SK-N-SH (cell line): ENCODE measurements at regions not wholly inside any gene's neighbourhood (a gene's known extent, or its start where the extent isn't known, plus 50 kb on each side); places are given as distances from the start of the nearest gene placed in this dataset.
A peak's percentile ranks its signal among the peaks of the same experiment; 100 is the strongest.

Experiments
- CTCF ChIA-PET: fragments of 300-600, 350-600 bp; formaldehyde crosslinking; extraction: SDS; loops from one replicate; lab custom pipeline; 2021; lab: Yijun Ruan, JAX
- POLR2A ChIA-PET: fragments of 350-600 bp; sonication (Branson Sonifier 250); formaldehyde crosslinking; extraction: SDS; loops from one replicate; lab custom pipeline; 2020; ENCODE audit warnings: antibody characterized with exemption, inconsistent platforms; lab: Yijun Ruan, JAX
- DNase-seq: peaks from one replicate; pipeline ENCODE4 v3.0.0; 2012
- H2AFZ ChIP-seq: fragments of 200-600 bp; sonication (generic); 2 replicates; pipeline ENCODE4 v1.8.1; 2016; ENCODE audit warnings: antibody characterized with exemption, mild to moderate bottlenecking, low read depth
- H3F3A ChIP-seq: fragments of 200-600 bp; sonication (generic); replicated peaks from 2 replicates; pipeline ENCODE3; 2016; ENCODE audit warnings: antibody characterized with exemption, mild to moderate bottlenecking; ENCODE audit not compliant: insufficient read depth
- H3K27ac ChIP-seq, 2 experiments: fragments of 200-500 bp in 1 of 2; fragments of 200-600 bp in 1 of 2; sonication (Bioruptor generic) in 1 of 2; sonication (generic), shearing (Covaris generic) in 1 of 2; 2 replicates each; pipeline versions ENCODE4 v1.5.1 to v1.6.1; 2014 to 2016; ENCODE audit warnings: low read depth in 2 of 2, inconsistent platforms in 1 of 2, low read length in 1 of 2, mild to moderate bottlenecking in 1 of 2, mixed read lengths in 1 of 2
- H3K27me3 ChIP-seq: fragments of 200-600 bp; sonication (generic), shearing (Covaris generic); 2 replicates; pipeline ENCODE4 v1.6.1; 2016; ENCODE audit warnings: mixed run types; ENCODE audit not compliant: insufficient read depth
- H3K36me3 ChIP-seq, 2 experiments: fragments of 200-500 bp in 1 of 2; fragments of 200-600 bp in 1 of 2; sonication (Bioruptor generic) in 1 of 2; sonication (generic) in 1 of 2; replicated peaks in 1 of 2; 2 replicates each; pipeline versions ENCODE3 to v1.5.1; 2014 to 2016; ENCODE audit warnings: low read length in 1 of 2, mild to moderate bottlenecking in 1 of 2; ENCODE audit not compliant: insufficient read depth in 2 of 2, control insufficient read depth in 1 of 2
- H3K4me1 ChIP-seq, 2 experiments: fragments of 200-500 bp in 1 of 2; fragments of 200-600 bp in 1 of 2; sonication (Bioruptor generic) in 1 of 2; sonication (generic), shearing (Covaris generic) in 1 of 2; 2 replicates each; pipeline versions ENCODE4 v1.5.1 to v1.6.1; 2014 to 2016; ENCODE audit warnings: low read depth in 1 of 2, low read length in 1 of 2, mixed run types in 1 of 2; ENCODE audit not compliant: insufficient read depth in 2 of 2, control insufficient read depth in 1 of 2
- H3K4me2 ChIP-seq: fragments of 200-600 bp; sonication (generic), shearing (Covaris generic); 2 replicates; pipeline ENCODE4 v1.6.1; 2017; ENCODE audit warnings: mixed run types
- H3K4me3 ChIP-seq, 2 experiments: fragments of 200-500 bp in 1 of 2; fragments of 200-600 bp in 1 of 2; sonication (Bioruptor generic) in 1 of 2; sonication (generic), shearing (Covaris generic) in 1 of 2; 2 replicates each; pipeline versions ENCODE4 v1.5.1 to v1.8.1; 2014 to 2016; ENCODE audit warnings: low read depth in 2 of 2, inconsistent platforms in 1 of 2, low read length in 1 of 2, mild to moderate bottlenecking in 1 of 2, mixed read lengths in 1 of 2, moderate library complexity in 1 of 2
- H3K79me2 ChIP-seq: fragments of 200-600 bp; sonication (generic); 2 replicates; pipeline ENCODE4 v1.8.1; 2017; ENCODE audit warnings: mild to moderate bottlenecking; ENCODE audit not compliant: insufficient read depth
- H3K9ac ChIP-seq: fragments of 200-600 bp; sonication (generic); 2 replicates; pipeline ENCODE4 v1.6.1; 2017; ENCODE audit warnings: mixed run types
- H3K9me2 ChIP-seq: fragments of 200-600 bp; sonication (generic); 2 replicates; pipeline ENCODE4 v1.6.1; 2017; ENCODE audit warnings: mixed run types
- H3K9me3 ChIP-seq: fragments of 200-600 bp; sonication (generic); 2 replicates; pipeline ENCODE4 v1.6.1; 2017; ENCODE audit warnings: mixed run types, mild to moderate bottlenecking, moderate library complexity
- H4K20me1 ChIP-seq: fragments of 200-600 bp; sonication (generic); 2 replicates; pipeline ENCODE4 v1.6.1; 2017; ENCODE audit warnings: mild to moderate bottlenecking, mixed run types; ENCODE audit not compliant: insufficient read depth
- CHD2 ChIP-seq: fragments of 150-350 bp; IDR thresholded peaks from 2 replicates; pipeline ENCODE4 v1.6.1; 2018; ENCODE audit warnings: low read length; ENCODE audit not compliant: partially characterized antibody
- CTCF ChIP-seq: fragments of 200-600 bp; sonication (generic); IDR thresholded peaks from 2 replicates; pipeline ENCODE4 v1.6.1; 2017; ENCODE audit warnings: antibody characterized with exemption, mild to moderate bottlenecking, moderate library complexity
- FOSL2 ChIP-seq: IDR thresholded peaks from 2 replicates; pipeline ENCODE4 v1.4.0; 2012; ENCODE audit warnings: low read depth, mild to moderate bottlenecking, moderate library complexity, borderline replicate concordance
- FOXM1 ChIP-seq: IDR thresholded peaks from 2 replicates; pipeline ENCODE4 v1.4.0; 2012; ENCODE audit warnings: low read depth, mild to moderate bottlenecking
- GABPA ChIP-seq: IDR thresholded peaks from 2 replicates; pipeline ENCODE4 v1.4.0; 2012; ENCODE audit warnings: low read depth, mild to moderate bottlenecking
- GATA2 ChIP-seq: sonication (generic); formaldehyde crosslinking; IDR thresholded peaks from 2 replicates; pipeline ENCODE4 v1.5.0; 2020; ENCODE audit warnings: mild to moderate bottlenecking, missing genetic modification reagents
- JUND ChIP-seq: IDR thresholded peaks from 2 replicates; pipeline ENCODE4 v1.4.0; 2012
- MEF2A ChIP-seq: IDR thresholded peaks from 2 replicates; pipeline ENCODE4 v1.4.0; 2012; ENCODE audit warnings: low read depth, borderline replicate concordance
- PBX3 ChIP-seq: IDR thresholded peaks from 2 replicates; pipeline ENCODE4; 2012
- RAD21 ChIP-seq: IDR thresholded peaks from 2 replicates; pipeline ENCODE4 v1.6.1; 2012; ENCODE audit warnings: mild to moderate bottlenecking, low read length
- RCOR1 ChIP-seq: fragments of 150-350 bp; IDR thresholded peaks from 2 replicates; pipeline ENCODE4 v1.6.1; 2017; ENCODE audit warnings: antibody characterized with exemption, low read length
- RXRA ChIP-seq: IDR thresholded peaks from 2 replicates; pipeline ENCODE4 v1.4.0; 2012; ENCODE audit warnings: low read depth, mild to moderate bottlenecking, borderline replicate concordance
- SMC3 ChIP-seq: IDR thresholded peaks from 2 replicates; pipeline ENCODE4 v1.6.1; 2012; ENCODE audit warnings: low read depth, low read length, improper control_type of control experiment
- TAF1 ChIP-seq: IDR thresholded peaks from 2 replicates; pipeline ENCODE4 v1.6.1; 2012; ENCODE audit warnings: low read depth, mild to moderate bottlenecking, low read length, moderate library complexity, borderline replicate concordance
- USF2 ChIP-seq: fragments of 150-350 bp; IDR thresholded peaks from 2 replicates; pipeline ENCODE4 v1.6.1; 2017; ENCODE audit warnings: antibody characterized with exemption, low read length, low read depth, borderline replicate concordance
- WGBS: methylation state at CpG from one replicate; pipeline ENCODE4 v1.1.6; 2017; ENCODE audit warnings: low lambda C conversion rate; 5-methylcytosine and 5-hydroxymethylcytosine counted together

- CTCF ChIA-PET, result interaction anchor here (0.9 to 14.8 kb wide), 8 partner anchors 33 to 1315 kb away, joined by 3 to 495 read pairs (median 28); no protein-coding TSS in a partner anchor
- Histone ChIP-seq H3K9ac (no peak overlapping the region), H3K9me2 (no peaks in the 10 kb centered on the region), H3K4me2 (no peak overlapping the region), H2AFZ (no peak overlapping the region), H3K9me3 (no peaks in the 10 kb centered on the region), H3K4me3 (no peak overlapping the region), H3F3A (no peaks in the 10 kb centered on the region), H4K20me1 (no peaks in the 10 kb centered on the region), H3K27ac (no peak overlapping the region), H3K36me3 (no peaks in the 10 kb centered on the region), H3K27me3 (no peaks in the 10 kb centered on the region), H3K4me1 (peaks cover 3 to 30% of the 10 kb centered on the region in 2 experiments; a peak in 3 of 4 replicates), H3K79me2 (no peaks in the 10 kb centered on the region)
- DNase-seq, result no peak
- WGBS, result 84% methylated on average over 7 of the region's 7 CpGs
- no peak for TF ChIP-seq JUND
- TF ChIP-seq TAF1, result no peak
- TF ChIP-seq RXRA, result no peak
- TF ChIP-seq PBX3, result no peak
- no peak for TF ChIP-seq RCOR1
- no peak for TF ChIP-seq CTCF
- TF ChIP-seq CHD2, result no peak
- no peak for TF ChIP-seq GABPA
- POLR2A ChIA-PET, result interaction anchor here (0.5 to 1.1 kb wide), 2 partner anchors 162 to 767 kb away, joined by 3 read pairs; partner anchors contain the start of gene TWIST1
Measured at GRCh38 chr7:18350678-18351077, 144.9 kb upstream of the HDAC9 start.

GRCh38 chr7:18352339-18353255 is 143.0 kb upstream of the HDAC9 start:
- H4K20me1 ChIP-seq, result no peaks in the 10 kb centered on the region
- no peak overlapping the region for H3K9ac ChIP-seq
- H3K27me3 ChIP-seq, result no peaks in the 10 kb centered on the region
- no peaks in the 10 kb centered on the region for H3F3A ChIP-seq
- H3K9me2 ChIP-seq, result no peaks in the 10 kb centered on the region
- peak; percentile 59 for DNase-seq
- peak overlapping the region; percentile 29 for H3K4me2 ChIP-seq
- ChIA-PET CTCF (interaction anchor here (0.6 to 14.8 kb wide), 117 partner anchors 9 to 1374 kb away, joined by 3 to 495 read pairs (median 4); partner anchors contain the start of genes HDAC9 and POLR1F), POLR2A (interaction anchor here (0.8 to 1.8 kb wide), 4 partner anchors 143 to 755 kb away, joined by 3 to 6 read pairs (median 4); partner anchors contain the start of gene HDAC9)
- peak overlapping the region in 1 of 2 experiments; percentile 39; a peak in 2 of 4 replicates for H3K27ac ChIP-seq
- no peaks in the 10 kb centered on the region for H3K36me3 ChIP-seq
- H3K79me2 ChIP-seq, result no peaks in the 10 kb centered on the region
- no peak overlapping the region; a peak in 1 of 4 replicates for H3K4me3 ChIP-seq
- 48% methylated on average over 7 of the region's 7 CpGs for WGBS
- no peak for TF ChIP-seq GATA2 (CRISPR knock-in tag)
- peak; percentile 87 for TF ChIP-seq SMC3
- no peak for TF ChIP-seq USF2
- peak; percentile 74 for TF ChIP-seq FOSL2
- no peak for TF ChIP-seq MEF2A
- peak; percentile 34; the same call in 1 of the 2 replicates for TF ChIP-seq JUND
- TF ChIP-seq RCOR1, result 0 out of 2 replicates have a peak, but pooled peaks have one; percentile 23
- 0 out of 2 replicates have a peak, but pooled peaks have one; percentile 29 for TF ChIP-seq FOXM1
- TF ChIP-seq CTCF, result peak; percentile 97
- peak; percentile 99 for TF ChIP-seq RAD21
- TF ChIP-seq CHD2, result no peak
- H2AFZ ChIP-seq, result peak overlapping the region; percentile 23; the same call in 1 of the 2 replicates
- H3K9me3 ChIP-seq, result no peaks in the 10 kb centered on the region
- peaks cover 8 to 36% of the 10 kb centered on the region in 2 experiments; a peak in 3 of 4 replicates for H3K4me1 ChIP-seq
